HFF-Myc (cell line): ENCODE measurements at regions not wholly inside any gene's neighbourhood (a gene's known extent, or its start where the extent isn't known, plus 50 kb on each side); places are given as distances from the start of the nearest gene placed in this dataset.

ENCODE experiments used
- DNase-seq: peaks from one replicate; pipeline ENCODE4 v3.0.0-alpha.2; 2011; ENCODE audit warnings: low read depth; ENCODE audit errors: extremely low read depth
- H3K4me3 ChIP-seq: replicated peaks from 2 replicates; pipeline ENCODE4 v1.5.1; 2011; ENCODE audit warnings: low read depth, mild to moderate bottlenecking, control low read depth, low read length
- TF ChIP-seq, protein P1 (sequence below): IDR thresholded peaks from 2 replicates; pipeline ENCODE4 v1.5.1; 2012; ENCODE audit warnings: mild to moderate bottlenecking, low read depth, low read length, control low read depth; ENCODE audit errors: missing control alignments

DNA sequence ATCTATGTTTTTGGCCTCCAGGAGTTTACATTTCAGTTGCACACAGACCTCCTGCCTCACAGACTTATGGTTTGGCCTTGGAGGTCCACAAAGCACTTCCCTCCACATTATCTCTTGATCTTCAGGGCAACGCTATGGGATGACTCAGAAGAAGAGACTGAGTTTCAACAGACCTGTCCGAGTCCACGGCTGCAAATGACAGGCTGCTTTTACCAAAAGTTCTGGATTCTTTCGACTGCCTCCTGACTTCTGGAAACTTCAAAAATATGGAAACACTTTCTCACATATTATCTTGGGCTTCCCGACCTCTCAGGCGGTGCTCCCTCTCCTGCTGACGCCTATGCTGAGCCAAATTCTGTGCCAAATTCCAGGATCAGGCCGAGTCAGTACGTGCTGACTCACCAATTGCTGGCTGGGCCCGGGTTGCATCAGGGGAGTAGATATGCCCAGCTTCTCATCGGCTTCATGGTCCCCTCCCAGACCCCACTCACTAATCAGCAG is 190.2 kb downstream of the BMP7 start:
- no peak overlapping the region for H3K4me3 ChIP-seq
- TF ChIP-seq, protein P1, sequence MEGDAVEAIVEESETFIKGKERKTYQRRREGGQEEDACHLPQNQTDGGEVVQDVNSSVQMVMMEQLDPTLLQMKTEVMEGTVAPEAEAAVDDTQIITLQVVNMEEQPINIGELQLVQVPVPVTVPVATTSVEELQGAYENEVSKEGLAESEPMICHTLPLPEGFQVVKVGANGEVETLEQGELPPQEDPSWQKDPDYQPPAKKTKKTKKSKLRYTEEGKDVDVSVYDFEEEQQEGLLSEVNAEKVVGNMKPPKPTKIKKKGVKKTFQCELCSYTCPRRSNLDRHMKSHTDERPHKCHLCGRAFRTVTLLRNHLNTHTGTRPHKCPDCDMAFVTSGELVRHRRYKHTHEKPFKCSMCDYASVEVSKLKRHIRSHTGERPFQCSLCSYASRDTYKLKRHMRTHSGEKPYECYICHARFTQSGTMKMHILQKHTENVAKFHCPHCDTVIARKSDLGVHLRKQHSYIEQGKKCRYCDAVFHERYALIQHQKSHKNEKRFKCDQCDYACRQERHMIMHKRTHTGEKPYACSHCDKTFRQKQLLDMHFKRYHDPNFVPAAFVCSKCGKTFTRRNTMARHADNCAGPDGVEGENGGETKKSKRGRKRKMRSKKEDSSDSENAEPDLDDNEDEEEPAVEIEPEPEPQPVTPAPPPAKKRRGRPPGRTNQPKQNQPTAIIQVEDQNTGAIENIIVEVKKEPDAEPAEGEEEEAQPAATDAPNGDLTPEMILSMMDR = no peak

DNA sequence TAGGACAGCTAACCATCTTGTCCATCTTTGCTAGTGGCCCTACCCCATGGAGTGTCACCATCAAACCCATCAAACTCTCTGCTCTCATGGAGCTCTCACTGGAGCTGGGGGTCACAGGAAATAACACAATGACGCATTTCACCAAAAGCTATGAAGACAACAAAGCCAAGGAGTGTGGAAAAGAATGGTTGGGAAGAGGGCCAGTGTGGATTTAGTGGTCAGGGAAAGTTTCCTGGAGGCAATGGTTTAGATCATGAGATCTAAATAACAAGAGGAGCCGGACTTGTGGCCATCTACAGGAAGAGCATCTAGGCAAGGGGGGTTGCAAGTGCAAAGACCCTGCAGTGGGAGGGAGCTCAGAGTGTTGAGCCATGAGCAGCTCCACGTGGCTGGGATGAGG is 189.5 kb downstream of the BMP7 start:
- no peak overlapping the region for H3K4me3 ChIP-seq
- TF ChIP-seq, protein P1 = no peak
- no peak for DNase-seq

More for the DNA sequence above, 190.2 kb downstream of the BMP7 start:
- DNase-seq = peak; percentile 42

DNA sequence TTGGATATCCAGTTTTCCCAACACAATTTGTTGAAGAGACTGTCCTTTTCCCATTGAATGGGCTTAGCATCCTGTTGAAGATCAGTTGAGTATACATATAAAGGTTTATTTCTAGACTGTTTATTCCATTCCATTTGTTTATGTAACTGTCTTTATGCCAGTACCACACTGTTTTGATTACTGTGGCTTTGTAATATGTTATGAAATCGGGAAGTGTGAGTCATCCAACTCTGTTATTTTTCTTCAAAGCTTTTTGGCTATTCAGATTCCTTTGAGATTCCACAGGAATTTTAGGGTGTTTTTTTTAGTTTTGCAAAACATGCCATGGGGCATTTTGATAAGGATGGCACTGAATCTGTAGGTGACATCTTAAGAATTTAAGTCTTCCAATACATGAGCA is 188.3 kb downstream of the BMP7 start:
- TF ChIP-seq, protein P1 = no peak
- no peak for DNase-seq
- H3K4me3 ChIP-seq = no peak overlapping the region

DNA sequence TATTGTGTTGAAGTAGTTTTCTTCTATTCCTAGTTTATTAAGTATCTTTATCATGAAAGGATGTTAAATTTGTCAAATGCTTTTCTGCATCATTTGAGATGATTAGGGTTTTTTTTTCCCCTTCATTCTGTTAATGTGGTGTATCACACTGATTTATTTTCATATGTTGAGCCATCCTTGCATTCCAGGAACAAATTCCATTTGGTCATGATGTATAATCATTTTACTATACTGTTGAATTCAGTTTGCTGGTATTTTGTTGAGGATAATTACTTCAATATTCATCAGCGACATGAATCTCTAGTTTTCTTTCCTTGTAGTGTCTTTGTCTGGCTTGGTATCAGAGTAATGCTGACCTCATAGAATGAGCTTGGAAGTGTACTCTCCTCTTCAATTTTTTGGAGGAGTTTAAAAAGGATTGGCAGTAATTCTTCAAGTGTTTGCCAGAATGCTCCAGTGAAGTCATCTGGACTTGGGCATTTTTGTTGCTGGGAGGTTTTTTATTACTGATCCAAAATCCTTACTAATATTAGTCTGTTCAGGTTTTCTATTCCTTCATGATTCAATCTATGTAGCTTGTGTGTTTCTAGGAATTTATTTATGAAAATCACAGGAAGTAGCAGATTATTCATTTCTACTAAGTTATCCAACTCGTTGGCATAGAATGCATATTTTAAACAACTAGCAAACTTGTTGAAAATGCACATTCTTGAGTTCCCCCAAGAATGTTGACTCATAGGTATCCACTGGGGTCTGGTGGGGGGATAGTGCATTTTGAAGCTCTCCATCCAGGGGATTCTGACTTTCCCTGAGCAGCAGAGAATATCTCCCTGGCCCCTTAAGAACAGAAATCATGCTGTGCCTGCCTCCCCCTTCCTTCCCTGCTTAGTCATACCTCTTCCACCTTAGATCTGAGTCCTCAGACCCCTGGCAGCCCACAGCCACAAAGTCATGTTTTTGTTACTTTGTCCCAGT is 187.1 kb downstream of the BMP7 start:
- H3K4me3 ChIP-seq = no peak overlapping the region
- TF ChIP-seq, protein P1 = no peak
- DNase-seq = no peak

DNA sequence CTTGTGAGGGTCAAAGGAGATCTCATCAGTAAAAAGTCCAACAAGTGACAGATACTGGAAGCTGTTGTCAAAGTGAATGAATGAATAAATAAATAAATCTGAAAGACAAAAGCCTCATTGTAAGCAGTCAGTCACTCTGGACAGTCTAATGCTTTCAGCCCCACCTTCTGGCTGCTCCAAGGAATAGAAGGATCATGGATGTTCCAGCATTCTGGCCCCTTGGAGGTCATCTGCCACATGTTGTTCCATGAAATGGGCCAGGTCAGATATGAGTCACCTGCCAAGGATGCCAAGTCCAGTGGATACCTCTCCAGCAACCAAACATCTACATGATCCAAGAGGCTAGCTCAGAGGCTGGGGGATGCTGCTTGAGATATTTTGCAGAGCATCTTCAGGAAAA is 185.6 kb downstream of the BMP7 start:
- H3K4me3 ChIP-seq = no peak overlapping the region
- DNase-seq = peak; percentile 42
- TF ChIP-seq, protein P1 = peak; percentile 42

DNA sequence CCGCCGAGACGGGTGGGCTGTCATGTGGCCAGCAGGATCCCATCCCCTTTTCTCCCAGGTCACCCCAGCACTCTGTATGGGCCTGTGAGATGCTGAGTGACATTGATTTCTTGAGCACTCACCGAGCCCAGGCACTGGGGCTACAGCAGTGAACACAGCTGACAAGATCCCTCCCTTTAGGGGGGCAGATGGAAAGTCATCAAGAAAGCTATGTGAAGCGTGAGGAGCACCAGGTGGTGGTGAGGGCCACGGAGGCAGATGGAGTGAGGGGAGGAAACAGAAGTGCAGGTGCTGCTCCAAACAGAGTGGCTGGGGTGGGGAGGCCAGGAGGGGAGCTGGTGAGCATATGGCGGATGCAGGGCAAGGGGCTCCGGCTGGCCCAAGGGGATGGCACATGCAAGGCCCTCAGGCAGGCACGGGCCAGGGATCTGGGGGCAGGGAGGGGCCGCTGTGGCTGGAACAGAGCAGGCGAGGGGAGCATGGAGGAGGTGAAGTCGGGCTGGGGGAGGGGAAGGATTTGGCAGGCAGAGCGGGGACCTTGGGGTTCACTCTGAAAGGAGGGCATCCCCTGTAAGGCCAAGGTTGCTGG is 184.0 kb downstream of the BMP7 start:
- DNase-seq = no peak
- TF ChIP-seq, protein P1 = no peak
- H3K4me3 ChIP-seq = no peak overlapping the region
